HEK293 (cell line): ENCODE measurements at regions not wholly inside any gene's neighbourhood (a gene's known extent, or its start where the extent isn't known, plus 50 kb on each side); places are given as distances from the start of the nearest gene placed in this dataset.

ENCODE experiments used
- CTCF ChIP-seq: fragments of 450-650 bp; formaldehyde crosslinking; IDR thresholded peaks from 2 replicates; pipeline ENCODE4 v1.5.1; 2016; ENCODE audit warnings: missing biosample characterization, missing genetic modification characterization
- PRDM1 ChIP-seq: fragments of 450-650 bp; formaldehyde crosslinking; IDR thresholded peaks from 2 replicates; pipeline ENCODE4; 2016; ENCODE audit warnings: missing biosample characterization, missing genetic modification characterization
- YY1 ChIP-seq: fragments of 450-650 bp; formaldehyde crosslinking; IDR thresholded peaks from 2 replicates; pipeline ENCODE4 v1.5.1; 2018; ENCODE audit warnings: missing biosample characterization, missing genetic modification characterization
- ZBTB48 ChIP-seq: fragments of 450-650 bp; formaldehyde crosslinking; IDR thresholded peaks from 2 replicates; pipeline ENCODE4 v1.5.1; 2016; ENCODE audit warnings: missing biosample characterization, missing genetic modification characterization
- ZNF175 ChIP-seq: fragments of 450-650 bp; formaldehyde crosslinking; IDR thresholded peaks from 2 replicates; pipeline ENCODE4 v1.5.1; 2016; ENCODE audit warnings: missing biosample characterization, missing genetic modification characterization
- ZNF24 ChIP-seq: fragments of 450-650 bp; formaldehyde crosslinking; IDR thresholded peaks from 2 replicates; pipeline ENCODE4 v1.5.1; 2016; ENCODE audit warnings: missing biosample characterization, missing genetic modification characterization
- ZNF776 ChIP-seq: fragments of 450-650 bp; formaldehyde crosslinking; IDR thresholded peaks from 2 replicates; pipeline ENCODE4 v1.5.0; 2017; ENCODE audit warnings: missing biosample characterization, missing genetic modification characterization, borderline replicate concordance
- ZNF785 ChIP-seq: fragments of 450-650 bp; formaldehyde crosslinking; IDR thresholded peaks from 2 replicates; pipeline ENCODE4 v1.5.1; 2016; ENCODE audit warnings: missing biosample characterization, missing genetic modification characterization
- TF ChIP-seq, protein P1 (sequence below): fragments of 450-650 bp; formaldehyde crosslinking; IDR thresholded peaks from 2 replicates; pipeline ENCODE4 v1.5.1; 2016; ENCODE audit warnings: missing biosample characterization, missing genetic modification characterization, low read depth

DNA sequence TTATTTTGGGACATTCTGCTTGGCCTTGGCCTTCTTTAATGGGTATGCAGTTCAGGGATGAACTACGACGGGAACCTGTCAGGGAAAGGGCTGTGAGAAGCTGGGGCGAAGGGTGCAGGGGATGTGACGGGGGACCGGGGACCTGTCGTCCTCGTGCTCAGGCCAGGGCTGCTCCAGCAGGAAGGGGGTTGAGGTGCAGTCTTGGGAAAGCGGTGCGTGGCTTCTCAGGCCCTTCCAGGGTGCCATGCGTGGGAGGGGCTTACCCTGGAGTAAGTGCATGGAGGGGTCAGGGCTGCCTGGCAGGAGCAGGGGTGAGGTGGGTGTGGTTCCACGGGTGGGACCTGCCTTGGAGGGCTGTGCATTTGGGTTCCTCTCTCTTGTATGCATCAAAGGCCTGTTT is 100.8 kb downstream of the TEX29 start:
- TF ChIP-seq ZNF785 (tag by site-specific recombination): no peak
- no peak for TF ChIP-seq ZNF776 (tag by site-specific recombination)
- no peak for TF ChIP-seq ZNF24
- TF ChIP-seq CTCF: no peak
- no peak for TF ChIP-seq ZNF175 (tag by site-specific recombination)
- no peak for TF ChIP-seq YY1 (tag by site-specific recombination)
- no peak for TF ChIP-seq ZBTB48
- TF ChIP-seq PRDM1 (tag by site-specific recombination): no peak
- TF ChIP-seq, protein P1, sequence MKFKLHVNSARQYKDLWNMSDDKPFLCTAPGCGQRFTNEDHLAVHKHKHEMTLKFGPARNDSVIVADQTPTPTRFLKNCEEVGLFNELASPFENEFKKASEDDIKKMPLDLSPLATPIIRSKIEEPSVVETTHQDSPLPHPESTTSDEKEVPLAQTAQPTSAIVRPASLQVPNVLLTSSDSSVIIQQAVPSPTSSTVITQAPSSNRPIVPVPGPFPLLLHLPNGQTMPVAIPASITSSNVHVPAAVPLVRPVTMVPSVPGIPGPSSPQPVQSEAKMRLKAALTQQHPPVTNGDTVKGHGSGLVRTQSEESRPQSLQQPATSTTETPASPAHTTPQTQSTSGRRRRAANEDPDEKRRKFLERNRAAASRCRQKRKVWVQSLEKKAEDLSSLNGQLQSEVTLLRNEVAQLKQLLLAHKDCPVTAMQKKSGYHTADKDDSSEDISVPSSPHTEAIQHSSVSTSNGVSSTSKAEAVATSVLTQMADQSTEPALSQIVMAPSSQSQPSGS (tag by site-specific recombination): no peak
